Breast epithelium (tissue), 4 donors: ENCODE measurements at regions not wholly inside any gene's neighbourhood (a gene's known extent, or its start where the extent isn't known, plus 50 kb on each side); places are given as distances from the start of the nearest gene placed in this dataset.

ENCODE experiments used
- DNase-seq, 2 donors: peaks; one replicate each; pipeline ENCODE4 v3.0.0-alpha.2; 2019; ENCODE audit warnings: low spot score in 2 of 2
- H3K27ac ChIP-seq, 2 donors: fragments of 200-600 bp; sonication (generic) in 1 of 2; one replicate each; pipeline ENCODE4 v1.5.1; 2016 to 2019; ENCODE audit warnings: mild to moderate bottlenecking in 1 of 2
- H3K27me3 ChIP-seq, 2 donors: fragments of 200-600 bp; sonication (generic) in 1 of 2; one replicate each; pipeline versions ENCODE4 v1.5.1 to v1.6.0; 2017 to 2019; ENCODE audit warnings: control low read depth in 1 of 2, mild to moderate bottlenecking in 1 of 2
- H3K36me3 ChIP-seq: fragments of 200-600 bp; one replicate; pipeline ENCODE4 v1.5.1; 2019
- H3K4me1 ChIP-seq, 2 donors: fragments of 200-600 bp; sonication (generic); one replicate each; pipeline ENCODE4 v1.5.1; 2016 to 2019; ENCODE audit warnings: control low read depth in 1 of 2
- H3K4me3 ChIP-seq, 3 donors: fragments of 200-600 bp; sonication (generic); 1 replicate in 2 of 3; 2 replicates in 1 of 3; pipeline ENCODE4 v1.5.1; 2016 to 2019; ENCODE audit warnings: mild to moderate bottlenecking in 3 of 3, moderate library complexity in 2 of 3
- H3K9me3 ChIP-seq, 2 donors: fragments of 200-600 bp; sonication (generic) in 1 of 2; one replicate each; pipeline ENCODE4 v1.5.1; 2016 to 2019; ENCODE audit warnings: control low read depth in 1 of 2
- POLR2A ChIP-seq: fragments of 450-650 bp; IDR thresholded peaks from one replicate; pipeline ENCODE4 v1.6.1; 2016; ENCODE audit warnings: antibody characterized with exemption, mild to moderate bottlenecking, moderate library complexity
- POLR2AphosphoS5 ChIP-seq, 3 donors: sonication (generic); formaldehyde crosslinking; IDR thresholded peaks; one replicate each; pipeline ENCODE4 v1.6.1; 2017; ENCODE audit warnings: antibody characterized with exemption in 3 of 3
- intact Hi-C: fragments of 100-400 bp; cut with DNase I; formaldehyde crosslinking; loops from one replicate; pipeline ENCODE4 v1.15.1; 2023; ENCODE audit warnings: low total_unique reads
- TF ChIP-seq, protein P1 (sequence below), 3 donors: fragments of 450-650 bp; IDR thresholded peaks; one replicate each; pipeline ENCODE4 v1.5.1; 2016 to 2017; ENCODE audit warnings: antibody characterized with exemption in 3 of 3, mild to moderate bottlenecking in 3 of 3, moderate library complexity in 3 of 3

DNA sequence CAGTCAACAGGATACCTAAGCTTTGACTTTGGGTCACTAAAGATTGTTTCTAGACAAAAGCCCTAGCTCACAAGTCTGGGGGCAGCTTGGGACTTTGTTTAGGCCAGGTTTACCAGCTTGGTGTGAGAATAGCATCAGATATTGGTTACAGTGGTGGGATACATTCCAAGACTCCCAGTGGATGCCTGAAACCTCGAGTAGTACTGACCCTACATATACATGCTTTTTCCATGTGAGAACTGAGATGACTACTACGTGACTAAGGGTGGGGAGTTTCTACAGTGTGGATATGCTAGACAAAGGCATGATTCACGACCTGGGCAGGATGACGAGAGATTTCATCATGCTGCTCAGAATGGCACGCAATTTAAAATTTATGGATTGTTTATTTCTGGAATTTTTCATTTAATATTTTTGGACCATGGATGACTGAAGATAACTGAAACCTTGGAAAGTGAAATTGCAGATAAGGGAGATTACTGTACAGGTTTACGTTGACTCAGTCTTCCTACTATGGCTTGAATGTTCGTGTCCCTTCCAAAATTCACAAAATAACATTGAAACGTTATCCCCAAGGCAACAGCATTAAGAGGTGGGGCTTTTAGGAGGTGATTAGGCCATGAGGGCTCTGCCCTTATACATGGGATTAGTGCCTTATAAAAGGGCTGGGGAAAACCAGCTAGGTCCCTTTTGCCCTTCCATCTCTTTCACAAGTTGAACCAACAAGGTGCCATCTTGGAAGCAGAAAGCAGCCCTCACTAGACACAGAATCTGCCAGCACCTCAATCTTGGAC, 50.2 kb upstream of the CTAGE1 start:
- Histone ChIP-seq H3K27me3 (no peaks in the 10 kb centered on the region), H3K9me3 (no peaks in the 10 kb centered on the region), H3K4me3 (no peak overlapping the region), H3K4me1 (peaks cover 0 to 6% of the 10 kb centered on the region in 2 donors), H3K36me3 (no peaks in the 10 kb centered on the region), H3K27ac (peak overlapping the region in 1 of 2 donors; percentile 51)
- intact Hi-C loops, result no loop called here
- TF ChIP-seq POLR2A, result no peak
- no peak for TF ChIP-seq POLR2AphosphoS5 (IDR thresholded peaks at IDR 0.05)
- TF ChIP-seq, protein P1, sequence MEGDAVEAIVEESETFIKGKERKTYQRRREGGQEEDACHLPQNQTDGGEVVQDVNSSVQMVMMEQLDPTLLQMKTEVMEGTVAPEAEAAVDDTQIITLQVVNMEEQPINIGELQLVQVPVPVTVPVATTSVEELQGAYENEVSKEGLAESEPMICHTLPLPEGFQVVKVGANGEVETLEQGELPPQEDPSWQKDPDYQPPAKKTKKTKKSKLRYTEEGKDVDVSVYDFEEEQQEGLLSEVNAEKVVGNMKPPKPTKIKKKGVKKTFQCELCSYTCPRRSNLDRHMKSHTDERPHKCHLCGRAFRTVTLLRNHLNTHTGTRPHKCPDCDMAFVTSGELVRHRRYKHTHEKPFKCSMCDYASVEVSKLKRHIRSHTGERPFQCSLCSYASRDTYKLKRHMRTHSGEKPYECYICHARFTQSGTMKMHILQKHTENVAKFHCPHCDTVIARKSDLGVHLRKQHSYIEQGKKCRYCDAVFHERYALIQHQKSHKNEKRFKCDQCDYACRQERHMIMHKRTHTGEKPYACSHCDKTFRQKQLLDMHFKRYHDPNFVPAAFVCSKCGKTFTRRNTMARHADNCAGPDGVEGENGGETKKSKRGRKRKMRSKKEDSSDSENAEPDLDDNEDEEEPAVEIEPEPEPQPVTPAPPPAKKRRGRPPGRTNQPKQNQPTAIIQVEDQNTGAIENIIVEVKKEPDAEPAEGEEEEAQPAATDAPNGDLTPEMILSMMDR (IDR thresholded peaks at IDR 0.05), result no peak
- no peak for DNase-seq

DNA sequence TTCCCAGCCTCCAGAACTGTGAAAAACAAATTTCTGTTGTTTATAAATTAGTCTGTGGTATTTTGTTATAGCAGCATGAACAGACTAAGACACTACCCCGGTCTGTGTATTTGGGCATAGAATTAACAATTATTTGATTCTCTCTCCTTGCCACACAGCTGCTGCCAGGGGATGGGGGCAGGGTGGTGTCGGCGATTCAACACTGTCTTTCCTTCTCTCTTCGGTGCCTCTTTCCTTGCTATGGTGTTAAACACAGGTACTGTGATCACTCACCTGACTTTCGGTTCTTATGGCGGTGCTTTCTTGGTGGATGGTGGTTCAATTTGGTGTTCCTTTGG, 50.8 kb upstream of the CTAGE1 start:
- Histone ChIP-seq H3K36me3 (no peaks in the 10 kb centered on the region), H3K4me1 (peaks cover 0 to 6% of the 10 kb centered on the region in 2 donors), H3K27ac (no peak overlapping the region), H3K9me3 (no peaks in the 10 kb centered on the region), H3K27me3 (no peaks in the 10 kb centered on the region), H3K4me3 (no peak overlapping the region)
- TF ChIP-seq POLR2AphosphoS5 (IDR thresholded peaks at IDR 0.05) (no peak), POLR2A (no peak)
- TF ChIP-seq, protein P1 (IDR thresholded peaks at IDR 0.05), result no peak
- intact Hi-C loops, result no loop called here
- DNase-seq, result no peak

DNA sequence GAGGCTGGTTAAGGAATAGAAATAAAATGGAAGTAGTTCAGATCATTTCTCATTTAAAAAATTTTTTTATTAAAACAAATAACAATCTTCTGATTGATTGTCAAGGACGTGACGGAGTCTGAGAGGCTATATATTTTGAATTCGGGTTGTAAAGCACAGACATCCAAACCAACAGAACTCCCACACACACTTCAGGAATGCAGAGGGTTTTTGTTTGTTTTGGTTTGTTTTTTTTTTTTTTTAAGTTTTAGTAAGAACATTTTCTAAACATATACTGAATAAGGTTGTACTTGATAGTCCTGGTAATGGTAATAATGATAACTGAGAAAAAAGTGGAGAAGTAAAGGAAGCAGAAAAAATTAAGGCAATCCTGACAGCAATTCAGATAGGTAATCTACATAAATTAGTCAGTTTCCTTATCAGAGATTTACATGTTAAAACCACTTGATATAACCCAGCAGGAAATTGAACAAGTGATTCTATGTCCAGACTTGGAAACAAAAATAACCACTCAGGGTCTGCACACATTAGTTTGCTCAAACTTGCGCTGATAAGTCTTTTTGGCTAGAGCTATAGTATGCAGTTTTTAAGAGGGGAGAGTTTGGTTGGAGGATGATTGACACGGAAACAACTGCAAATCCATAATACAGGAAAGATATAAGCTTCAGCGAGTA, 51.5 kb upstream of the CTAGE1 start:
- Histone ChIP-seq H3K27ac (no peak overlapping the region), H3K9me3 (no peaks in the 10 kb centered on the region)
- intact Hi-C loops, result no loop called here

DNA sequence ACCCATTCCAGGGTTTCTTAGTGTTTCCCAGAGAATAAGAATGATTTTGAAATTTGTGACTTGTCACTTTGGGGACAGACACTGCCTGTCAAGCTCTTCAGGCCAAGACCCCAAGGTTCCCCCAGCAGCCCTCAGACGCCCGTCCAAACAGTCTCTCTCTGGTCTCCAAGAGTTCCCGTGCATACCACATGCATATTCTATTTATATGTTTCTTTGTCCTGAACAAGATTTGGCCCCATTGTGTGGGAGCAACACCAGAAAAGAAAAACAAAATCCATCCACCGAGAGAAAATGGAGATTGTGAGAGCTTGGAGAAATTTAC, 52.2 kb upstream of the CTAGE1 start:
- Histone ChIP-seq H3K4me1 (peaks cover 0 to 6% of the 10 kb centered on the region in 2 donors), H3K4me3 (no peak overlapping the region), H3K27me3 (no peaks in the 10 kb centered on the region), H3K9me3 (no peaks in the 10 kb centered on the region), H3K36me3 (no peaks in the 10 kb centered on the region), H3K27ac (no peak overlapping the region)
- intact Hi-C loops, result no loop called here
- DNase-seq, result no peak
- no peak for TF ChIP-seq POLR2AphosphoS5 (IDR thresholded peaks at IDR 0.05)
- TF ChIP-seq, protein P1 (IDR thresholded peaks at IDR 0.05), result no peak
- TF ChIP-seq POLR2A, result no peak

More for the DNA sequence above, 51.5 kb upstream of the CTAGE1 start:
- DNase-seq, result no peak
- Histone ChIP-seq H3K4me3 (no peak overlapping the region), H3K36me3 (no peaks in the 10 kb centered on the region), H3K4me1 (peaks cover 0 to 6% of the 10 kb centered on the region in 2 donors), H3K27me3 (no peaks in the 10 kb centered on the region)
- TF ChIP-seq POLR2A, result no peak
- no peak for TF ChIP-seq POLR2AphosphoS5 (IDR thresholded peaks at IDR 0.05)
- TF ChIP-seq, protein P1 (IDR thresholded peaks at IDR 0.05), result no peak
